Stimulated activated CD8-positive, alpha-beta memory T cell treated with anti-CD3 and anti-CD28 coated beads, Interleukin-4, amount 100 ng/mL, for 24 hours (primary cell): ENCODE measurements at regions not wholly inside any gene's neighbourhood (a gene's known extent, or its start where the extent isn't known, plus 50 kb on each side); places are given as distances from the start of the nearest gene placed in this dataset.
"Not testable (repeated sequence)": the region's sequence is repeated elsewhere in the genome, so short reads cannot be mapped to it uniquely, and the experiment has no call there.

ENCODE experiments used
- DNase-seq: peaks from one replicate; pipeline ENCODE4 v3.0.0-alpha.2; 2020; ENCODE audit warnings: low read depth

GRCh38 chr20:11976966-11977365 is 59.3 kb downstream of the BTBD3 start:
- no peak for DNase-seq

- no peak for DNase-seq
Measured at GRCh38 chr20:11978496-11978895, 60.8 kb downstream of the BTBD3 start.

- DNase-seq, result no peak
Measured at GRCh38 chr20:11979306-11979990, 61.8 kb downstream of the BTBD3 start.

- no peak for DNase-seq
Measured at GRCh38 chr20:11980263-11980662, 62.6 kb downstream of the BTBD3 start.

GRCh38 chr20:11981366-11981947 is 63.8 kb downstream of the BTBD3 start:
- no peak for DNase-seq

- no peak for DNase-seq
Measured at GRCh38 chr20:11982289-11982954, 64.7 kb downstream of the BTBD3 start.

- no peak for DNase-seq
Measured at GRCh38 chr20:11982955-11983470, 65.3 kb downstream of the BTBD3 start.

- DNase-seq, result no peak
Measured at GRCh38 chr20:11986954-11987353, 69.3 kb downstream of the BTBD3 start.

GRCh38 chr20:11987526-11987925 is 69.8 kb downstream of the BTBD3 start:
- no peak for DNase-seq

- no peak for DNase-seq
Measured at GRCh38 chr20:11989018-11989771, 71.5 kb downstream of the BTBD3 start.

- no peak for DNase-seq
Measured at GRCh38 chr20:11992426-11992825, 74.7 kb downstream of the BTBD3 start.

- DNase-seq, result no peak
Measured at GRCh38 chr20:11993886-11994461, 76.3 kb downstream of the BTBD3 start.

- no peak for DNase-seq
Measured at GRCh38 chr20:11995805-11996567, 78.3 kb downstream of the BTBD3 start.

- DNase-seq, result not testable (repeated sequence)
Measured at GRCh38 chr20:12004776-12005175, 87.1 kb downstream of the BTBD3 start.

- peak; percentile 0 for DNase-seq
Measured at GRCh38 chr20:12012241-12013222, 94.8 kb downstream of the BTBD3 start.

- DNase-seq, result no peak
Measured at GRCh38 chr20:12014276-12014675, 96.6 kb downstream of the BTBD3 start.

- no peak for DNase-seq
Measured at GRCh38 chr20:12014736-12015135, 97.0 kb downstream of the BTBD3 start.

- DNase-seq, result no peak
Measured at GRCh38 chr20:12016291-12016690, 98.6 kb downstream of the BTBD3 start.

GRCh38 chr20:12019715-12020114 is 102.0 kb downstream of the BTBD3 start:
- DNase-seq, result no peak

- no peak for DNase-seq
Measured at GRCh38 chr20:12020846-12021245, 103.2 kb downstream of the BTBD3 start.
